GM13977 (cell line): ENCODE measurements at regions not wholly inside any gene's neighbourhood (a gene's known extent, or its start where the extent isn't known, plus 50 kb on each side); places are given as distances from the start of the nearest gene placed in this dataset.

Experiments
- DNase-seq: peaks from one replicate; pipeline ENCODE4 v3.0.0; 2012; ENCODE audit warnings: low spot score
- CTCF ChIP-seq: IDR thresholded peaks from 2 replicates; pipeline ENCODE4 v1.5.1; 2012; ENCODE audit warnings: mild to moderate bottlenecking, control low read depth; ENCODE audit not compliant: insufficient read depth; ENCODE audit errors: extremely low read depth, missing control alignments
- in situ Hi-C: fragments of 300-500 bp; cut with MboI; formaldehyde crosslinking; loops from one replicate; pipeline ENCODE4 v1.12.0; 2022; ENCODE audit warnings: low sequenced_read_pairs, low pct_unique_long_range_greater_than_20kb, mixed read lengths, inconsistent platforms; ENCODE audit not compliant: unreplicated experiment

- DNase-seq: no peak
- no peak for TF ChIP-seq CTCF
- in situ Hi-C loops: no loop called here
Measured at GRCh38 chr1:30184393-30185141, 538.8 kb downstream of the MATN1 start.

GRCh38 chr1:30183895-30184294, 539.5 kb downstream of the MATN1 start:
- in situ Hi-C loops: no loop called here
- DNase-seq: no peak
- no peak for TF ChIP-seq CTCF

- in situ Hi-C loops: no loop called here
- TF ChIP-seq CTCF: no peak
- DNase-seq: no peak
Measured at GRCh38 chr1:30183006-30183405, 540.4 kb downstream of the MATN1 start.

- DNase-seq: no peak
- no peak for TF ChIP-seq CTCF
- in situ Hi-C loops: no loop called here
Measured at GRCh38 chr1:30179942-30180543, 543.3 kb downstream of the MATN1 start.

- in situ Hi-C loops: no loop called here
- TF ChIP-seq CTCF: no peak
- DNase-seq: no peak
Measured at GRCh38 chr1:30176477-30176876, 546.9 kb downstream of the MATN1 start.

GRCh38 chr1:30174499-30174898, 548.9 kb downstream of the MATN1 start:
- DNase-seq: no peak
- in situ Hi-C loops: no loop called here
- TF ChIP-seq CTCF: no peak

- no peak for TF ChIP-seq CTCF
- in situ Hi-C loops: no loop called here
Measured at GRCh38 chr1:30173560-30173959, 549.8 kb downstream of the MATN1 start.

More at GRCh38 chr1:30173560-30173959, 549.8 kb downstream of the MATN1 start:
- no peak for DNase-seq
